C4-2B (cell line): ENCODE measurements at regions not wholly inside any gene's neighbourhood (a gene's known extent, or its start where the extent isn't known, plus 50 kb on each side); places are given as distances from the start of the nearest gene placed in this dataset.

Experiments used
- H3K27ac ChIP-seq: fragments of 450-650 bp; 2 replicates; pipeline ENCODE4 v1.5.1; 2017
- ZFX ChIP-seq: fragments of 450-650 bp; IDR thresholded peaks from 2 replicates; pipeline ENCODE4 v1.6.1; 2017
- TF ChIP-seq, protein P1 (sequence below): fragments of 450-650 bp; conservative IDR thresholded peaks from 2 replicates; pipeline ENCODE4 v1.5.1; 2017; ENCODE audit warnings: mild to moderate bottlenecking

DNA sequence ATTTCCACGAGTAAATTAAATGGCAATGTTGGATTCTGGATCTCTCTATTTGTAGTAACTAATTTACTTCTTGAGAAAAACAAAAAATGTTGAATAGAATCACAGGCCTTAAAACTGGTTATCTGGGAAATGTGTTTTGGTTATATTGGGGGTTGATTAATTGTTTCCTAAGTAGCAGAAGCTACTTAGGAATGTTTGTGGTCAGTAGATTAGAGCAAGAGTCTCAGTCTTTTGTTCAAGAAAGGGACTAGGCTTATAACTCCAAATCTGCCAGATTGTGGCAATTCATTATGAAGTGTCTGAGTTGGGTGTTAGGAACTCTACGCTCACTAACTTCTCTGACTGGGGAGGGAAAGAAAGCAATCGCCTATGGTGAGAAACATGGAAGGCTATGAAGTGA lies 244.3 kb upstream of the PHYHIPL start:
- H3K27ac ChIP-seq = no peak overlapping the region
- no peak for TF ChIP-seq ZFX

DNA sequence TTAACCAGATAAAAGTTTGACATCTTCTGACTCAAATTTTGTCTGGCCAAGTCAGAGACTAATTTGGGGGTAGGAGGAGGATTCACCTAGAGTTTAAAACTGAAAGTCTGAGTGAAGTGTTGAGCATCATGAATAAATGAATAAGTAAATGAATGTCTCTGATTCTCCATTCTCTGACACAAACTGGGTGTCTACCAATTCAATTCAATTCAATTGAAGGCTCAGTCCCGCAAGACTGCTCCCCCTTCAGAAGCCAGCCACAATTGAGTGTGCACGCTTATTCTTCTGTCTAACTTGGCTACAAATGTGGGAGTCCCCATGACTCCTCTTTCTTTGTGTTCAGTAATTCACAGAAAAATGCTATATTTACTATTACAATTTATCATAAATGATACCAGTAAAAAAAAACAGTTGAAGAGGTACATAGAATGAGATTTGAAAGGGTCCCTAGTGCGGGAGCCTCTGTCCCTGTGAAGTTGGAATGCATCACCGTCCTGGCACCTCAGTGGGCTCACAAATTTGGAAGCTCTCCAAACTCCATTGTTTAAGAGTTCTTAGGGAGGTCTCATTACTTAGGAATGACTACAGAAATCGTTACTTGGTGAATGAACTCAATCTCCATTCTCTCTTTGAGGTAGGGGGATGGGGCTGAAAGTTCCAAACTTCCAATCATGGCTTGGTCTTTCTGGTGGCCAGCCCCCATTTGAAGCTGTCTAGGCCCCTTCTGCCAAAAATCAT lies 243.7 kb upstream of the PHYHIPL start:
- H3K27ac ChIP-seq = no peak overlapping the region

DNA sequence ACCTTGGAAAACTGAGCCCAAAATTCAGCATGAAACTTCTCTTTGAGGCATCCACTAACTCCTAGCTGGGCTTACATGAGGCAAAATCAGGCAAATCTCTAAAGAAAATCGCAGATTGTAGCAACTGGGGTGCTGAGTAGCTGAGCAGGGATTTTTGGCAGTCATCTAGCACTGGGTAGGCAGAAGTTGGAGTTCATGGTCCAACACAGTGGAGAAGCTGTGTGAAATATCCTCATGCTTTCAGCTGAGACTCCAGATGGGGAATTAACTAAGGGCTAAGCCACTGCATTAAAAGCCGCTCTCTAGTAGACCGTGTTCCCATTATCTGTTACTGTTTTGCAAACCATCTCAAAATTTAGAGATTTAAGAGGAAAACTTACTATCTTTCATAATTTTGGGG lies 240.1 kb upstream of the PHYHIPL start:
- no peak for TF ChIP-seq ZFX
- TF ChIP-seq, protein P1, sequence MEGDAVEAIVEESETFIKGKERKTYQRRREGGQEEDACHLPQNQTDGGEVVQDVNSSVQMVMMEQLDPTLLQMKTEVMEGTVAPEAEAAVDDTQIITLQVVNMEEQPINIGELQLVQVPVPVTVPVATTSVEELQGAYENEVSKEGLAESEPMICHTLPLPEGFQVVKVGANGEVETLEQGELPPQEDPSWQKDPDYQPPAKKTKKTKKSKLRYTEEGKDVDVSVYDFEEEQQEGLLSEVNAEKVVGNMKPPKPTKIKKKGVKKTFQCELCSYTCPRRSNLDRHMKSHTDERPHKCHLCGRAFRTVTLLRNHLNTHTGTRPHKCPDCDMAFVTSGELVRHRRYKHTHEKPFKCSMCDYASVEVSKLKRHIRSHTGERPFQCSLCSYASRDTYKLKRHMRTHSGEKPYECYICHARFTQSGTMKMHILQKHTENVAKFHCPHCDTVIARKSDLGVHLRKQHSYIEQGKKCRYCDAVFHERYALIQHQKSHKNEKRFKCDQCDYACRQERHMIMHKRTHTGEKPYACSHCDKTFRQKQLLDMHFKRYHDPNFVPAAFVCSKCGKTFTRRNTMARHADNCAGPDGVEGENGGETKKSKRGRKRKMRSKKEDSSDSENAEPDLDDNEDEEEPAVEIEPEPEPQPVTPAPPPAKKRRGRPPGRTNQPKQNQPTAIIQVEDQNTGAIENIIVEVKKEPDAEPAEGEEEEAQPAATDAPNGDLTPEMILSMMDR = no peak
- H3K27ac ChIP-seq = no peak overlapping the region

More for the DNA sequence above, 243.7 kb upstream of the PHYHIPL start:
- TF ChIP-seq ZFX = no peak
- TF ChIP-seq, protein P1 = no peak

DNA sequence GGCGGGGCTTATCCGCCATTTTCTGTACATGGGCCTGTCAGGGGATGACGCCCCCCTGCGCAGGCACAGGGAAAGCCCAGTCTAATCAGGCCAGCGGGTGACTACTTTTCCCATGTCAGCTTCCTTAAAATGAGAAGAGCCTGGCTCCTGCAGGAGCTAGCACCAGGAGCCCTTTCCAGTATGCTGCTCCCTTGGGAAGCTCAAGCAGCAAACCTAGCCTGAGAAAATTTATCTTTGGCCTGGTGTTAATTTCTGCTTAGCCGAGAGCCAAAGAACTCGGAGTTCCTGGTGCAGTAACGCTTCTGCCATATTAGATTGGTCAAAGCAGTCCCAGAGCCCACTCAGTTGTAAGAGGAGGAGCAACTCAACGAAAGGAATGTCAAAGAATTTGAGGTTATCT lies 239.0 kb upstream of the PHYHIPL start:
- no peak for TF ChIP-seq ZFX
- TF ChIP-seq, protein P1 = no peak
- H3K27ac ChIP-seq = no peak overlapping the region

DNA sequence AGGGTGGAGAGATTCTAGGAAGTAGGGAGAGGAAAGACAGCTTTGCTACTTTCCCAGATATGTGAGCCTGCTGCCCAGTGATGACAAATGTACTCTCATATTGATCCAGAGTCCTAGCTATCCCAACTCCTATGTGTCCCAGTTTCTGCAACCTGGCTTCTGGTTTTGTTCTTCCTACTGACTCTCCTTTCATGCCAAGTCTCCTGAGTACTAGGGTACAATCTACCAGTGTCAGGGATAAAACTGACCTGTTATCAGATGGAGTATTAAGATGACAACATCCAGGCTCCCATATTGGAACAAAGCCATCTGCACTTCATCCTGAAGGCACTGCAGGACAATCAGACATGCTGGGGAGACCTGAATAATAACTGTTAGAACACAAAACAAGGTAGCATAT lies 233.7 kb upstream of the PHYHIPL start:
- H3K27ac ChIP-seq = no peak overlapping the region
- TF ChIP-seq, protein P1 = no peak
- no peak for TF ChIP-seq ZFX

DNA sequence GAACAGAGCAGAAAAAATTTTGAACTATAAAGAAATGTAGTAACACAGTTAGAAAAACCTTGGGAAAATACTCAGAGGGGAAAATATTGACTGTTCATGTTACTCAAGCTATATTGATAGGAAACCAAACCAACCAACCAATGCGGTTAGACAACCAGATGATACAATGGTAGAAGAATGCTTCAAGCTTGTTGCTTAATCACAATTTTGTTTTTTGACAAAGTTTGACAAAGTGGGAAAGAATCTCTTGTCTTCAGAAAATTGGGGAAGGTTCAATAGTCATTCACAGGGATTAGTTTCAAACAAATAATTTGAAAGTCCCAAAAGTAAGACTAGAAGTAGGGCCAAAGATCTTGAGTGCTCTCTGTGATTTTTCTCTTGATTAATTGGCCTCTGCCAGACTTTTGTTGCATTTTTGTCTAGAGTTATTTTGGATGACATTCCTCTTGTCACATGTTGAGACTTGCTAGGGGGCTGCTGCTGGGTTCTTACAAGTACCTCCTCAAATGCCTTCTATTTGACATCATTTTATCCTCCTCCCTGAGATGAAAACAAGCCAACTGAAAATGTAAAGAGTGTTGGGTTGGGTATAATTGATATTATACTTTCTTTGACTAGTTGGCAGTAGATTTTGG lies 233.1 kb upstream of the PHYHIPL start:
- H3K27ac ChIP-seq = no peak overlapping the region
- TF ChIP-seq ZFX = no peak
- TF ChIP-seq, protein P1 = no peak

DNA sequence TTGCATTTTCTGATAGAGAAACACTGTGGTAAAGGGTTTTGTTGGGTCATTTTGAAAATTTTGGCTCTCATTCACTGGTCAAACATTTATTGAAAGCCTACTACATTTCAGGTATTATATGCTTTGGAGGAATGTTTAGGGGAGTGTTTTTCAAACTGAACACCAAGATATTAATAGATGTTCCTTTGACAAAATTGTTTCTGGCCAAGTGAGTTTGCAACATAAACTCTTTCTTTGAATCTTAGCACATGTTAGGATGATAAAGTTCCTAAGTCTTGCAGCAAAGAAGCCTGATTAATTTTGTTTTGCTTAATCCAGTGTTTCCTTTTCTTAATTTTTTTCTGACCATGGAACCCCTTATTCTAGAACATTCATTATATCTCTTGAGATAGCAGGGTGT lies 232.5 kb upstream of the PHYHIPL start:
- H3K27ac ChIP-seq = no peak overlapping the region
- TF ChIP-seq, protein P1 = no peak

DNA sequence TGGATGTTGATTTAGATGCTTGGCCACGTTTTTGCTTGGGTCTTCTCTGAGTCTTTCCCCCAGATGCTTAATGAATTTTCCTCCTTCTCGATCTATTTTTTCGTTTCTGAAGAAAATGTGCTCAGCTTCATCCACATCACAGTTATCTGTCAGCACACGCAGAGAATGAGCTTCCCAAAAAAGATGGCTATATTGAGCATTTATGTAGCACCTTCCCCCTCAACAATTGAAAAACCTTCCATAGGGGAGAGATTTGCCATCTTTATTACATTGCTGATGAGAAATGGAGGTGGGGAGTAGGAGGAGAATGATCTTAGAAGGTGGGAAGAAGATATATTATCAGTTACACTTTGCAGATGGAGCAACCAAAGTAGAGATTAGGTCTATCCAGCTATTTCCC lies 228.1 kb upstream of the PHYHIPL start:
- no peak for TF ChIP-seq ZFX
- TF ChIP-seq, protein P1 = no peak

More for the DNA sequence above, 228.1 kb upstream of the PHYHIPL start:
- no peak overlapping the region for H3K27ac ChIP-seq
